GM23338 (cell line): ENCODE measurements at regions not wholly inside any gene's neighbourhood (a gene's known extent, or its start where the extent isn't known, plus 50 kb on each side); places are given as distances from the start of the nearest gene placed in this dataset.

ENCODE experiments used
- ATAC-seq: fragments of 200-7000 bp; cut with Tn5 transposase; 3 replicates; pipeline ENCODE4 v1.9.1; 2020
- DNase-seq: peaks from one replicate; pipeline ENCODE4 v3.0.0-alpha.2; 2015; ENCODE audit warnings: low spot score
- H2AFZ ChIP-seq: fragments of 200-600 bp; sonication (generic); 2 replicates; pipeline ENCODE4 v1.8.0; 2016; ENCODE audit warnings: antibody characterized with exemption, mild to moderate bottlenecking, moderate library complexity
- H3F3A ChIP-seq: fragments of 200-600 bp; sonication (generic); replicated peaks from 2 replicates; pipeline ENCODE4 v1.8.0; 2017; ENCODE audit warnings: antibody characterized with exemption, mixed run types, low read depth
- H3K27ac ChIP-seq: fragments of 200-600 bp; sonication (generic); 2 replicates; pipeline ENCODE4 v1.6.1; 2016; ENCODE audit warnings: low read depth
- H3K27me3 ChIP-seq: fragments of 200-600 bp; sonication (generic); 2 replicates; pipeline ENCODE4 v1.8.0; 2016; ENCODE audit warnings: mild to moderate bottlenecking, mixed run types, moderate library complexity; ENCODE audit not compliant: insufficient read depth
- H3K36me3 ChIP-seq: fragments of 200-600 bp; sonication (generic); 2 replicates; pipeline ENCODE4 v1.8.0; 2016; ENCODE audit warnings: mild to moderate bottlenecking; ENCODE audit not compliant: insufficient read depth
- H3K4me1 ChIP-seq: fragments of 200-600 bp; sonication (generic); 2 replicates; pipeline ENCODE4 v1.8.0; 2016; ENCODE audit warnings: mild to moderate bottlenecking, moderate library complexity; ENCODE audit not compliant: insufficient read depth
- H3K4me2 ChIP-seq: fragments of 200-600 bp; sonication (generic); 2 replicates; pipeline ENCODE4 v1.7.1; 2017; ENCODE audit warnings: mixed run types
- H3K4me3 ChIP-seq: fragments of 200-600 bp; sonication (generic); 2 replicates; pipeline ENCODE4 v1.6.1; 2016; ENCODE audit warnings: mixed run types
- H3K79me2 ChIP-seq: fragments of 200-600 bp; sonication (generic); replicated peaks from 2 replicates; pipeline ENCODE4 v1.8.0; 2017; ENCODE audit warnings: mild to moderate bottlenecking; ENCODE audit not compliant: insufficient read depth
- H3K9me2 ChIP-seq: fragments of 200-600 bp; sonication (generic); 2 replicates; pipeline ENCODE4 v1.8.0; 2017; ENCODE audit not compliant: insufficient read depth
- H4K20me1 ChIP-seq: fragments of 200-600 bp; sonication (generic); replicated peaks from 2 replicates; pipeline ENCODE4 v1.8.0; 2017; ENCODE audit warnings: mild to moderate bottlenecking; ENCODE audit not compliant: insufficient read depth
- H3K27ac Mint-ChIP-seq: 2 replicates; pipeline ENCODE4 v1.8.0; 2020; ENCODE audit warnings: inconsistent platforms, mild to moderate bottlenecking, moderate library complexity, mixed read lengths
- H3K27me3 Mint-ChIP-seq: 3 replicates; pipeline ENCODE4 v1.8.0; 2022; ENCODE audit warnings: low read depth, mild to moderate bottlenecking, moderate library complexity, mixed read lengths, inconsistent platforms; ENCODE audit not compliant: insufficient read depth, poor library complexity
- H3K36me3 Mint-ChIP-seq: 3 replicates; pipeline ENCODE4 v1.8.0; 2021; ENCODE audit warnings: low read depth, mild to moderate bottlenecking, inconsistent platforms, moderate library complexity, mixed read lengths
- H3K4me1 Mint-ChIP-seq: 3 replicates; pipeline ENCODE4 v1.8.0; 2020; ENCODE audit warnings: mild to moderate bottlenecking, inconsistent platforms, mixed read lengths
- H3K4me3 Mint-ChIP-seq: 3 replicates; pipeline ENCODE4 v1.8.0; 2021; ENCODE audit warnings: moderate library complexity, mild to moderate bottlenecking, inconsistent platforms, mixed read lengths
- H3K9me3 Mint-ChIP-seq: 3 replicates; pipeline ENCODE4 v1.8.0; 2020; ENCODE audit warnings: moderate library complexity, mild to moderate bottlenecking, inconsistent platforms, mixed read lengths
- CREB1 ChIP-seq: fragments of 250-450 bp; sonication (Bioruptor Pico); IDR thresholded peaks from 2 replicates; pipeline ENCODE4 v1.5.0; 2020; ENCODE audit warnings: low read depth, mild to moderate bottlenecking, moderate library complexity
- CTCF ChIP-seq, 2 experiments: fragments of 200-600 bp in 1 of 2; sonication (generic) in 1 of 2; conservative IDR thresholded peaks; 2 replicates each; pipeline versions ENCODE4 v1.5.1 to v1.6.1; 2016 to 2017; ENCODE audit warnings: antibody characterized with exemption in 2 of 2, low read depth in 2 of 2, mild to moderate bottlenecking in 2 of 2, moderate library complexity in 1 of 2
- ETS1 ChIP-seq: IDR thresholded peaks from 2 replicates; pipeline ENCODE4 v1.6.1; 2016; ENCODE audit warnings: antibody characterized with exemption
- EZH2 ChIP-seq: fragments of 200-600 bp; sonication (generic); IDR thresholded peaks from one replicate; pipeline ENCODE4 v1.8.0; 2017; ENCODE audit warnings: antibody characterized with exemption, mild to moderate bottlenecking, low read depth; ENCODE audit not compliant: unreplicated experiment
- EZH2phosphoT487 ChIP-seq: fragments of 200-600 bp; sonication (generic); IDR thresholded peaks from one replicate; pipeline ENCODE4 v1.8.1; 2018; ENCODE audit warnings: antibody characterized with exemption; ENCODE audit not compliant: unreplicated experiment
- JUNB ChIP-seq: IDR thresholded peaks from one replicate; pipeline ENCODE4 v1.6.1; 2016; ENCODE audit warnings: antibody characterized with exemption; ENCODE audit not compliant: unreplicated experiment
- NANOG ChIP-seq: IDR thresholded peaks from 2 replicates; pipeline ENCODE4 v1.6.1; 2016; ENCODE audit warnings: antibody characterized with exemption, borderline replicate concordance
- POLR2AphosphoS5 ChIP-seq: IDR thresholded peaks from 2 replicates; pipeline ENCODE4 v1.6.1; 2016; ENCODE audit warnings: antibody characterized with exemption, low read depth
- REST ChIP-seq: IDR thresholded peaks from one replicate; pipeline ENCODE4 v1.6.1; 2018; ENCODE audit warnings: antibody characterized with exemption; ENCODE audit not compliant: unreplicated experiment
- STAT1 ChIP-seq: IDR thresholded peaks from one replicate; pipeline ENCODE4 v1.6.1; 2016; ENCODE audit warnings: antibody characterized with exemption; ENCODE audit not compliant: unreplicated experiment
- ZNF114 ChIP-seq: fragments of 250-450 bp; sonication (Bioruptor Pico); IDR thresholded peaks from 2 replicates; pipeline ENCODE4 v1.5.0; 2020; ENCODE audit warnings: mild to moderate bottlenecking, moderate library complexity
- ZNF331 ChIP-seq: fragments of 250-450 bp; sonication (Bioruptor Pico); IDR thresholded peaks from 2 replicates; pipeline ENCODE4 v1.5.0; 2020; ENCODE audit warnings: low read depth, mild to moderate bottlenecking, moderate library complexity

GRCh38 chr17:27398691-27399090, 57.6 kb upstream of the KSR1 start (continued):
- TF ChIP-seq CTCF (conservative IDR thresholded peaks at IDR 0.05; ENCODE audit: low read depth in 2 of 2) (no peak), ZNF331 (no peak), ETS1 (no peak), EZH2 (no peak), ZNF114 (CRISPR knock-in tag) (no peak), NANOG (no peak), POLR2AphosphoS5 (no peak), STAT1 (no peak)

- no peaks in the 10 kb centered on the region for H3K27me3 ChIP-seq
- ATAC-seq, result no peak
- no peak for TF ChIP-seq CTCF (conservative IDR thresholded peaks at IDR 0.05; ENCODE audit: low read depth in 2 of 2)
- no peak for TF ChIP-seq JUNB
- no peak for TF ChIP-seq CREB1 (CRISPR knock-in tag)
- no peak for TF ChIP-seq ZNF114 (CRISPR knock-in tag)
- no peak for TF ChIP-seq EZH2
- TF ChIP-seq ZNF331, result no peak
- no peak for TF ChIP-seq ETS1
- no peak for TF ChIP-seq EZH2phosphoT487
- no peak for TF ChIP-seq NANOG
- TF ChIP-seq POLR2AphosphoS5, result no peak
- no peak for TF ChIP-seq REST
- no peak for TF ChIP-seq STAT1
These were observed 55.3 kb upstream of the KSR1 start for GRCh38 chr17:27400991-27401390.

More at GRCh38 chr17:27400991-27401390, 55.3 kb upstream of the KSR1 start:
- H4K20me1 ChIP-seq, result no peaks in the 10 kb centered on the region
- H3K4me1 Mint-ChIP-seq, result peaks cover 9% of the 10 kb centered on the region
- no peak overlapping the region for H3K4me2 ChIP-seq
- H3K27ac Mint-ChIP-seq, result no peak overlapping the region
- H3K4me3 Mint-ChIP-seq, result no peak overlapping the region
- 0 out of 2 replicates have a peak, but pooled peaks cover 6% of the 10 kb centered on the region for H3K9me2 ChIP-seq
- no peaks in the 10 kb centered on the region; the same call in 1 of the 2 replicates for H3K4me1 ChIP-seq
- no peak overlapping the region for H3K27ac ChIP-seq
- H3K27me3 Mint-ChIP-seq, result peaks cover 3% of the 10 kb centered on the region
- H3K36me3 ChIP-seq, result no peaks in the 10 kb centered on the region
- no peaks in the 10 kb centered on the region for H3K79me2 ChIP-seq
- H2AFZ ChIP-seq, result no peak overlapping the region
- no peak overlapping the region for H3K4me3 ChIP-seq
- no peaks in the 10 kb centered on the region for H3K36me3 Mint-ChIP-seq
- no peak for DNase-seq
- H3F3A ChIP-seq, result no peaks in the 10 kb centered on the region
- H3K9me3 Mint-ChIP-seq, result no peaks in the 10 kb centered on the region; the same call in 1 of the 3 replicates
